ENCODE measurements at regions not wholly inside any gene's neighbourhood (a gene's known extent, or its start where the extent isn't known, plus 50 kb on each side); places are given as distances from the start of the nearest gene placed in this dataset.
"Not testable (repeated sequence)": the region's sequence is repeated elsewhere in the genome, so short reads cannot be mapped to it uniquely, and the experiment has no call there.

DNA sequence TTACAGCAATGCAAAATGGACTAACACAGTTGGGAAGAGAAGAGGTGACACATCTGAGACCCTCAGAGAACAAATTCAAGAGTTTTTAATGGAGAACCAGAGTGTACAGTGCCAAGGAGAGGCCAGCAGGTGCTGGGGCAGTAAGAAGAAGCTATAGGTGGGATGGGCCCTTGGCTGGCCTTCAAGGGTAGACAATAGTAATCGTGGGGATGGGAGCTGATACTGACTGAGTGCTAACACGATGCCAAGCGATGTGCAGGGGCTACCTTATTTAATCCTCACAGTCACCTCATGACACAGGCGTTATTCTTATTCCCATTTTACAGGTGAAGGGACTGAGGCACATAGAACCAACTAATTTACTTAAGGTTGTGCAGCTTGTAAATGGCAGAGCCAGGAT, 131.9 kb upstream of the ID2 start:
- in situ Hi-C loops (cut with MboI; ENCODE audit: low sequenced_read_pairs): no loop called here

DNA sequence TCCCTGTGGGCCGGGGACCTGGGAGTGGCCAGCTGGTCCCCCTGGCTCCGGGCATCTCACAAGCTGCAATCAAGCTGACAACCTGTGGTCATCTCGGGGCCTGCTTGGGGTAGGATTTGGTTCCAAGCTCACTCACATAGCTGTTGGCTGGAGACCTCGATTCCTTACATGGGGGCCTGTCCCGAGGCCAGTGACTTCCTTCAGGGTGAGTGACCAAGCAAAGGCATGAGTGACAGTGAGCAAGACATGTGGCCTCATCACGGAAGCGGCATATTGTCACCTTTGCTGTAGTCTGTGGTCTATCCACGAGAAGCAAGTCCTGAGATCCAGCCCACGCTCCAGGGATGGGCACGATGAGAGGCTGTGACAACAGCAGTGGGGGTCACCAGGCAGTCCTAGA, 131.4 kb upstream of the ID2 start:
- in situ Hi-C loops (cut with MboI; ENCODE audit: low sequenced_read_pairs): no loop called here

DNA sequence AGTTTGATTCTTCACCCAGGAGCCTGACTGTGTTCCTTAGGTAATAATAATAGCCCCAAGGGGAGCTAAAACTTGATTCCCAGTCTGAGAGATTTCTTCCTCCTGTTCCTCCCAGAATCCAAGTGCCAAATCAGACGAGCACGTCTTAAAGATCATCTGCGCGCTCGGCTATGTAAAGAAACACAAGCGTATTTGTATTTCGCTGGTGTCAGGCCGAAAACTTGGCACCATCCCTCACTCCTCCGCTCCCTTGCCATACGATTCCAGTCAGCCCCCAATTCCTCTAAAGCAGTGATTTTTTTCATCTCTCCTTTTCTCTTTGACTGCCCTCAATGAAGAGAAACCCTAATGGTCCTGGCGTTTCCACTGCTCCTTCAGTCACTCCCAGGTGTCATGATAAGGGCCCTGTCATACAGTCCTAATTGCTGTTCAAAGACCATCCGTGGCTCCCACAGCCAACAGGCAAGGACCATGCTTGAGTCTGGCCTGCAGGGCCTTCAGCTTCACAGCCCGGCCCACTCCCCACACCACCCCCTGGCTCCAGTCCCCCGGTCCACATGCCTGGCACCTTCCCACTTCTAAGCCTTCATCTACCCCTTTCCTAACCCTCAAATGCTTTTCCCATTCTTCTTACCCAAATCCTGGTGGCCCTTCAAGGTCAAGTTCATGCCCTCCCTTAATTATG, 130.8 kb upstream of the ID2 start:
- in situ Hi-C loops (cut with MboI; ENCODE audit: low sequenced_read_pairs): no loop called here

DNA sequence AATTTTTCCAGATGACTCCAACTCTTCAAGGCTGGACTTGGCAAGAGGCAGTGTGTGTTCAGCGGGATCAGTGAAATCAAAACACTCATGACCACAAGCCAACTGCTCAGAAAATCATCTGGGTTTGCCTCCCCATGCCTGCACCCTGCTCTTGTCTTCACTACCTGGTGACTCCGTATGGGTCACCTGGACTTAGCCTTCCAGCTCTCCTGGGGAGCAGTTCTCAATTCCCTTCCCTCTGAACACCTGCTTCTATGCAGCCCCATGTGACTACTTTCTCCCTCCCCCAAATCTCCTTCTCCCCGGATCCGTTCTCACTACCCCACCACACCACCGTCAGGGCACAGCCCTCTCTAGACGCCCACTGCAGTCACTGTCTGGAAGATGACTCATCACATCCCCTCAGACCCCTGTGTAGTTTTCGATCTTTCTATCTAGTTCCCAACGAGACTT, 130.2 kb upstream of the ID2 start:
- in situ Hi-C loops (cut with MboI; ENCODE audit: low sequenced_read_pairs): no loop called here

DNA sequence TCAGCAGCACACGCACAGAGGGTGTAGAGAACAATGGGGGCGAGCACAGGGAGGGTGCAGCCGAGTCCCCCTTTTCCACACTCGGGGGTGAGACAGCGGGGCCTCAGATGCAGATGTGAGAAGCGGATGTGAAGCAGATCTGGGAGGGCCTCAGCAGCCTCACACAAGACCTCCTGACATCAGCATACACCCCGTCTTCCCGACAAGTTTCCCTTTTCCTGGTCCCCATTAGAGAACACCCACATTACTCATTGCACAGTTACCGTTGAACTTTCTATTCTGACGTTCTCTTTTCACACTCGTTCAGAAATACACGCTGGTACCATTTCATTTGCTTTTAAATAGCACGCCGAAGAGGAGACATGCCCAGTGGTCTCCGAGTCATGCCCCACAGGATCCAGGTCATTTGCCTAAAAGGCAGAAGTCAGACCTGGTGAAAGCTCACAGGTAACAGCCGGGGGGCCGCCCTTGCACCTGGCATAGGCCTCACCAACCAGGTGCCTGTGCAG, 129.5 kb upstream of the ID2 start:
- in situ Hi-C loops (cut with MboI; ENCODE audit: low sequenced_read_pairs): no loop called here

DNA sequence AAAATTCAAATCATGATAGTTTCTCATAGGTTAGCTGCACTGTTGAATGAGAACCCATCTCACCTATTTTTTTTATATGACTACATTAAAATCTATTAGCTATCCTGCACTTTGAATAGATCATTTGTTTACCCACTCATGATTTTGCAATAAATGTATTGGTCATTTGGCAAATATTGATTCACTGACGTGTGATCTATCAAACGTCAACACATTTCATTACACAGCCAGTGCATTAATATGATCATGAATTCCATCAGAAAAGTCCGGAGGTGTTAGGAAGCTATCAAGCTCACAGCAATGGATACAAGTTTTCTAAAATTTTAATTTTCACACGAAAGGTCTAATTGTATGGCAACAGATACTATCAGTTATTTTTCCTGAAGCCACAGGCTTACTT, 128.2 kb upstream of the ID2 start:
- in situ Hi-C loops (cut with MboI; ENCODE audit: low sequenced_read_pairs): no loop called here

DNA sequence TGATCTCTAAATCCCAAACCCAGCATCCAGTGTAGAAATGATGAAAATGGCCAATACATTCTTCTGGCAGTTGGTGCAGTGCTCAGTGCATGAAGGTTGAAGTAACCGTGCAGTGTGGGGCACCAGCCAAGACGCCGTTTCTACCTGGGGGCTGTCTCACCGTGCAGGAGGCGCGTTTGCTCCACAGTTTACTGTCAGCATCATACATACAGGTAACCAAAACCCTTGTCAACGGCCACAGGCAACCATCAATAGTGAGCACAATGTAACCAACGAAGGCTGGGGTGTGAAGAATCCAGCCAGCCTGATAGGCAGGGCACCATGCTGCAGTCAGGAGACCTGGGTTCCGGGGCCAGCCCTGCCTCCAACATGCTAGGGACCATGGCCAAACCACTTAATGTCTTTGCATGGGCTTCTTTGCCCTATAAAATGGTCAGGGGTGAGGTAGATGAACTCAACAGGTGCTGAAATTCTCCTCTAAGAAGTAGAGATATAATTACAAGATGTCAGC, 127.5 kb upstream of the ID2 start:
- in situ Hi-C loops (cut with MboI; ENCODE audit: low sequenced_read_pairs): no loop called here

DNA sequence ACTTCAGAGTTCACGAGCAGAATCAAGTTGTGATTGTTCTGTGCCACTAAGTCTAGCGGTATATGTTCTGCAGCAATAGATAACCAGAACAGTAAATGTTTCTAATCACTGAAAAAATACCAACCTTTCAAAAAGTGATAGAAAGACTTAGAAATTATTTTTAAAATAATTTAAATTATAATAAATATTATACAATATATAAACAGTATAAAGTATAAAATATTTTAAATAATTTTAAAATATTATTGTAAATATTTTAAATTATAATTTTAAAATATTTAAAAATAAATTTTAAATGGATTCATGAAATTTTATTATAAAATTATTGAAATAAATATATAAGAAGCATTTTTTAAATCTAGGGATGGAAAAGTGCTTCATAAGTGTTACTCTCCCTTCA, 126.3 kb upstream of the ID2 start:
- in situ Hi-C loops (cut with MboI; ENCODE audit: low sequenced_read_pairs): no loop called here

DNA sequence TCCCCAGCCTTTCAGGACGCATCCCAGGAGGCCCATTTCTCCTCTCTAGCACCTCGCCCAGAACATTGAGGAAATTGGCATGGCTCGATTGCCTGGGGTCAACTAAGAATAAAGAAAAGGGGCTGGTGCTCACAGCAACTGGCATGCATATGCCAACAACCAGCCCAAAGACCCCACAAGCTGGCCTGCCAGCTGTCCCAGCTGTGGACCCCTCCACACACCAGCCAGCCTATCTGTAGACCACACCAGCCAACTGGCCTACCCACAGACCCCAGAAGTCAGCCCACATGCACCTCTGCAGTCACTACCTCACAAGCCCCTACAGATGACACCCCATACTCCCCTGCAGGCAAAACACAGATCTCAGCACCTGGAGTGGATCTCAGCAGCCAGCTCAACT, 123.8 kb upstream of the ID2 start:
- in situ Hi-C loops (cut with MboI; ENCODE audit: low sequenced_read_pairs): no loop called here

DNA sequence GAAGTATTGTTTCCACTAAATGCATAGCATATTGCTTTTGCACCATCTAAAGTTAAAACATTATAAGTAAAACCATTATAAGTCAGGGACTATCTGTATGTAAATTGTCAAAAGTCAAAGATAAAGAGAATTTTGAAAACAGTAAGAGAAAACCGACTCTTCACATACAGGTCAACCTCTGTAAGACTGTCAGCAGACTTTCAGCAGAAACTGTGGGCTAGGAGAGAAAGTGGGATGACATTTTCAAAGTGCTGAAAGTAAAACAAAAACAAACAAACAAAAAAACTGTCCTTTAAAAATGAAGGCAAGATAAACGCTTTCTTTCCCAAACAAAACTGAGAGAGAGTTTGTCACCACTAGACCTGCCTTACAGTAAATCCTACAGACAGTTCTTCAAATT, 122.9 kb upstream of the ID2 start:
- in situ Hi-C loops (cut with MboI; ENCODE audit: low sequenced_read_pairs): no loop called here

DNA sequence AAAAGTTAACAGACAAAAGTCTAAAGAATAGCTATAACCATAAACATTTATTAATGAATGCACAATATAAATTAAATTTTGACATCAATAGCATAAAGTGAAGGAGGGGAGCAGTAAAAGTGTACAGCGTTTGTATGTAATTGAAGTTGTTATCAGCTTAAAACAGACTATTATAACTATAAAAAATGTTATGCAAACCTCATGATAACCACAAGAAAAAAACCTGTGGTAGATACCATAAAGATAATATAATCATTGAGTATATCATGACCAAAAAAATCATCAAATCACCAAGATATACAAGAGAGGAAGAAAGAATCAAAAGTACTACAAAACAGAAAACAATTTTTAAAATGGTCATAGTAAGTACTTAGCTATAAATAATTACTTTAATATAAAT, 122.1 kb upstream of the ID2 start:
- in situ Hi-C loops (cut with MboI; ENCODE audit: low sequenced_read_pairs): no loop called here

DNA sequence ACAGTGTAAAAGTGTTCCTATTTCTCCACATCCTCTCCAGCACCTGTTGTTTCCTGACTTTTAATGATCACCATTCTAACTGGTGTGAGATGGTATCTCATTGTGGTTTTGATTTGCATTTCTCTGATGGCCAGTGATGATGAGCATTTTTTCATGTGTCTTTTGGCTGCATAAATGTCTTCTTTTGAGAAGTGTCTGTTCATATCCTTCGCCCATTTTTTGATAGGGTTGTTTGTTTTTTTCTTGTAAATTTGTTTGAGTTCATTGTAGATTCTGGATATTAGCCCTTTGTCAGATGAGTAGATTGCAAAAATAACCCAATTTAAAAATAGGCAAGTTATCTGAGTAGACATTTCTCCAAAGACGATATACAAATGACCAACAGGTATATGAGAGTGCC, 120.2 kb upstream of the ID2 start:
- in situ Hi-C loops (cut with MboI; ENCODE audit: low sequenced_read_pairs): not testable (repeated sequence)

DNA sequence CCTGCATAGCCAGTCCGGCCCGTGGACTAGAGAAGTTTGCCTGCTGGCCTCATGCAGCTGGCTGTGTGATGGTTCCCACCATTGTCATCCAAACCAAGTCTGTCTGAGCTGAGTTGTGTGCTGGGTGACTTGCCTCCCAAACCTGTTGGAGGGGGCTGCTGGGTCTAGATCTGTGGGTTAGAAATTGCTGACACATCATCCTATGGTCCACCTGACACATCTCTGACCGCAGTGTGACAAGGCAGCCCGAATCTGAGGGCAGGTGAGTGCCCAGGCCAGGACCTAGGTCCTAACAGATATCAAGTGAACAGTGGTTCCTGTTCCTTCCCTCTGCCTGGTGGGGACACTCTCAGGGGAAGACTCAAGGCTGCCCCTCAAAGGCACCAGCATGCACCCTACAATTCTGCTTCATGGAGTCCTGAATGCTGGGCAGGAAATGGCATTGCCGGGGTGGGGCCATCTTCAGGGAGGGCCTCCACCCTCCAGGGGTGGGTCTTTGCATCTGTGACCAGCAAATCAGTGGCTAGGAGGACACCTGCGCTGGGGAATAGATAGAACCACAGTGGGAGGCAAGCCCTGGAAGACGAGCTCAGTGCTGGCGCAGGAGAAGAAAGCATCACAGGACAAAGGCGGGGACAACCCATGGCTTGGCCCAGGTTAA, 117.9 kb upstream of the ID2 start:
- in situ Hi-C loops (cut with MboI; ENCODE audit: low sequenced_read_pairs): no loop called here

DNA sequence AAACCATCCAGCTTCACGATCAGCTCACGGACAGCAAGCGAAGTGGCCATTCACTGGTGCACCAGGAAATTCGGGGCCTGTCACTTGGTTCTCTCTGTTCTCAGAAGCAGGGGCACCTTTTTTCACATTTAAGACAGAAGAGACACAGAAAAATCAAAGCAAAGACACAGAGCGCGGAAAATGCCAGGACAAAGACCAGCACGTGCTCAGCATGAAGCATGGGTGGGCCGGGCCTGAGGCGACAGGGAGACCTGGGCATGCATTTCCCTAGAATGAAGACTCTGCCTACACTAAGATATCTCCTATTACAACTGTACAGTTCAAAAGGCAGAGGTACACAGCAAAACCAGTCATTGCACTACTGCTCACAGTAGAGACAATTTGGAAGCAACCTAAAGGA, 117.4 kb upstream of the ID2 start:
- in situ Hi-C loops (cut with MboI; ENCODE audit: low sequenced_read_pairs): no loop called here

DNA sequence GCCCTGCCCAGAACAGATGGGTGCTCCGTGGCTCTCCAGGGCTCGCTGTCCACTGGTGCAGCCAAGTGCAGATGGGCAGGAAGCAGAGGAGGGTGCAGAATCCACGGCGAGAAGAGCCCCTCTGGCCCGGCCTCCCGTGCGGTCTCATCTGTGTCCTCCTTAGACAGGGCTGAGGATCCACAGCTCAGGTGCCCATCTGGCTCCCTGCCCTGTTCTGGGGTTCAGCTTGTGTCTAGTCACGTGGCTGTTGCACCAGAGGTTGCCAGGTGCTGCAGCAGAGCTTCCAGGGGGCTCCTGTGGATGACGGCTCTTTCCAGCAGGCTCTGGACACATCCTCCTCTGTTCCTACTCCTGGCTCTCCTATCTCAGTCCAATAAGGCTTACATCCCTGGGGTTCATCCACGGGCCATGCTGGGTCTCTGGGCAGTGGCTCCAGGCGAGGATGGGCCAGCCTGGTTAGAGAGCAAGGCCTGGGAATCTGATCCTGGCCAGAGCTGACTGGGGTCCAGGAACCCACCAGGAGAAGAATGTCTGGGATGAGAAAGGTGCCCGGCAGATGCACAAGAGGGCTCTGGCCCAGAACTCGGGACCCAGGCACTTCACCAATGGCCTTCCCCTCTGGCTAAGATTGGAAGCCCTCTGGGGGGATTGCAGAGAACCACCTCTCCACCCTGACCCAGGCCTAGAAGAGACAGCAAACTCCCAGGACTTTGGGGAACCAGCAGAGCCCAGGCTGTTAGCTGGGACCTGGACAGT, 116.3 kb upstream of the ID2 start:
- in situ Hi-C loops (cut with MboI; ENCODE audit: low sequenced_read_pairs): no loop called here

DNA sequence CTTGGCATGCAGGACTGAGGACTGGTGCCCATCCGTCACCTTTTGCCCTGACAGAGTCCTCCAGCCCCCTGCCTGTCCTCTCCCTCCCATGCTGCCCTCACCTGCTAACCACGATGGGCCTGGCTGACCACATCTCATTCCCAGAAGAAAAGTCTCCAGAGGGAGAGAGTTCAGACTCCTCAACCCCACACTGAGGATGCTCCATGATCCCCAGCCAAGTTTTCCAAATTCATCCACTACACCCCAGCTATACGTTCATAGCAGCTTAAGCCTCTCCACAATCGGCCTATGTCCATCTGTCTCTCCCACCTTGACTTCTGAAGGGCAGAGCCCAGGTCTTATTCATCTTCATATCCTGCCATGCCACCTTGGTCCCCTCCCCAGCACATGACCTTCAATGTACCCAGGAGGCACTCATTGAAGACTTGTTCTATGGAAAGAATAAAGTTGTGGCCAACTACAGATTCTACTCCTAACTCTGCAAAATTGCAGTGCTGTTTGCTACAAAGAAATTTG, 115.6 kb upstream of the ID2 start:
- in situ Hi-C loops (cut with MboI; ENCODE audit: low sequenced_read_pairs): no loop called here

DNA sequence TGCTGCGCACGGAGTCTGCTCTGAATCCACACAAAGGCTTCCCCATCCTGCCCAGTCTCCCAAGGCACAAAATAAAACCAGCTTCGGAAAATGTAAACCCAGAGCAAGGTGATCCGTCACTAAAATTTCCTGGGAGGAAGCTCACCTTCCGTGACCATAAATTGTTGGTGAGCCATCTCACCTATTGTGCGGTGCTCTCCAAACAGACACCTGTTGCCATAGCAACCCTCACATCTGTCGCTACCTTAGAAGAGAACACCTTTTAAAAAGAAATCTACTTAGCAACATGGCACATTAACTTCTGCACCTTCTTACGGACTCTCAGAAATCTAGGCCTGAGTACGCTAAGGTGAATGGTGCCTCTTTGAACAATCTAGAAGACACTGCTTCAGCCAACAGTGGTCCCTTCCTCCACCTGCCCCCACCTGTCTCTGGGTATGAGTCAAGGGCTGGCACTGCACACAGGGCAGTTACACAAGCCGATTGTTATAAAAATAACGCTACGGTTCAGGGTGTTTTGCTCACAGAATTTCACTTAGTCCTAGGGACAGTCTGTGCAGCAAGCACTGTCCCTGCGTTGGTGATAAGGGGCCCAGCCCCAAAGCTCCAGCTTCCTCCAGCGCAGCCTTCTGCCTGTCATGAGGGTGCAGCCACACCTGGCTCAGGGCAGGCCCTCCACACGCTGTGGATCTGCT, 114.9 kb upstream of the ID2 start:
- in situ Hi-C loops (cut with MboI; ENCODE audit: low sequenced_read_pairs): no loop called here

DNA sequence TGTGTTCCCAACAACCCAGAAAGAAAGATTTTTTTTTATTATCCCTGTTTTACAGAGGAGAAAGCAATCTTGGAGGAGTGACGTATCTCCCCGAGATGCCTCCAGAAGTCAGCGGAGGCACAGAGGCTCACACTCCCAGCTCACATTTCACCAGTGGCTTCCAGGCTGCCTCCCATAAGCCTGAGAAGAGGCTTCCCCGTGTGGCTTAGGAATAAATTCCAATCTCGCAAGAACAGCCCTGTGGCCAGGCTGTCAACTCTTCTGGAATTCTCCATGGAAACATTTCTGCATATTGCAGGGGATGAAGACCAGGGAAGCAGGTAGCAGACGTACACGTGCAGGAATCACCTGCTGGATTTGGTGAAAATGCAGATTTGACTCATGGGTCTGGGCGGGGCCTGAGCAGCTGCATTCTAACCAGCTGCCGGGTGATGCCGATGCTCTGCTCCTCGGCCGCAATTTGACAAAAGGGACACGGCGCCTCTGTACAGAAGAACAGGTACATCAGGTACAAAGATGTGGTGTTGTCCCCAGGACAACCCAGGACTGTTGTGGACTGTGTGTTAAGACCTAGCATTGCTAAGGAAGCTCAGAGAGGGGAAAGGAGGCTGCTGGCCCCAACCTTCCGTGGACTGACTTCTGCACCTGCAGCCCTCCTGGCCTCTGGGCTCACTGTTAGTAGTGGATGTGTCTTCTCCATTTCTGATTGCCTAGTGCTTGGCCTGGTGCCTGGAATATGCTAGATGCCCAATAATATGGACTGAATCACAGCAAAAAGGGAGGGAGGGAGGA, 114.2 kb upstream of the ID2 start:
- in situ Hi-C loops (cut with MboI; ENCODE audit: low sequenced_read_pairs): no loop called here

DNA sequence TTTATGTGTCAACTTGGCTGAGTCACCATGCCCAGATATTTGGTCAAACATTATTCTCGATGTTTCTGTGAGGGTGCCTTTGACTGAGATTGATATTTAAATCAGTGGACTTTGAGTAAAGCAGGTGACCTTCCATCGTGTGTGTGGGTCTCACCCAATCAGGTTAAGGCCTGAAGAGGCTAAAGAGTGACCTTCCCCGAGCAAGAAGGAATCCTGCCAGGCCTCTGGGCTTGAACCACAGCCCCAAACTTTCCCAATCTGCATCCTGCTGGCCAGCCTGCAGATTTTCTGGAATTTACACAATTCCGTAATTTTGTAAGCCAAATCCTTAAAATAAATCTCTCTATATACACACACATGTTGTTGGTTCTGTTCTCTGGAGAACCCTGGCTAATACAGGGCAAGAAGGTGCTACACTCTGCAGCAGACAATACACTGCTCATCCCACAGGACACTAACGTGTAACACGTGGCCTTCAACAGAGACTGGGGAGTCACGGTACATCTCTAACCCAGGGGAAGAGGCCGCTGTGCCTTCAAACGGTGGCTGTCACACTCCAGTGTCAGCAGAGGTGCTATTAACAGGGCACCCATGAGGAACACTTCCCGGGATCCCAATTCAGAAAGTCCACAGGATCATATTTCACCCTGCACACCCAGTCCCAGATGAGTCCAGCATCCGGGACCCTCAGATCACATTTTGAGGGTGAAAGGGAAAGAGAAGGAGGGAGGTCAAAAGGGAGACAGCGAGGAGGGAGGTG, 113.1 kb upstream of the ID2 start:
- in situ Hi-C loops (cut with MboI; ENCODE audit: low sequenced_read_pairs): no loop called here

Data from HL-60/S4 treated with phorbol 12-myristate 13-acetate at 8.2 ng/mL for 4 days and 3 days (cell line).